Fibroblast of skin of right quadriceps (primary cell): ENCODE measurements at regions not wholly inside any gene's neighbourhood (a gene's known extent, or its start where the extent isn't known, plus 50 kb on each side); places are given as distances from the start of the nearest gene placed in this dataset.

ENCODE experiments used
- DNase-seq: peaks from one replicate; pipeline ENCODE4 v3.0.0-alpha.2; 2013

DNA sequence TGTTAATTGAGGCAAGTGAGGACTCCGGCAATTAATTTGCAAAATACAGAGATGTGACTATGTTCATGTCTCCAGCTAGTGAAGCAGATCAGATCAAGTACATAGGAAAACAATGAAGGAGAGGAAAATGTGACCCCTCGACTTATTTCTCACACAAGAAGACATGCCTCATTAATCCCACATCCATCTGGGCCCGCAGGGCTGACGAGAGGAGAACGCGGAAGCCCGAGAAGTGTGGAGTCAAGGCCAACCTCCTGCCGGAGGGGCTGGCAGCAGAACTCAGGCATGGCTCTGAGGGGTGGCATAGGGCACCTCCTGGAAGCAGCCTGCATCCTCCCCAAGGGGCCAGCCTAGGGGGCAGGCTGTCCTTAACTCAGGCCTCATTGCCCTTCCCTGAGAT is 54.4 kb downstream of the ZNF503 start:
- no peak for DNase-seq

DNA sequence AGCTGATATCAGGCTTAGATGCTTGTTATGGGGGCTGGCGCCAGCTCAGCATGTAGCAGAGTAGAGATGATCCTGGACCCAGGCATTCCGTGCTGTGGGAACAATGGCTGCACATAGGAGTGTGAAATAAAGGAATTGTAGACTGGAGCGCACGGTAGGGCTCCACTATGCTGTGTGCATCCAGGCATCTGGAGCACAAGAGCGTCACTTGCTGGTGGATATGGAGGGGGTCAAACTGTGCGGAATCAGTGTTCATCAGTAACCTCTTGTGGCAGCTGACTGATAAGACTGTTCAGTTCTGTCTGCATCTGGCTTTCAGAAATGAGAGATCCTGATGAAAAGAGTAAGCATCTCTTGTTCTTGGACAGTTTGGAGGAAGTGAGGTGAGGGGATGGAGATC is 55.8 kb downstream of the ZNF503 start:
- no peak for DNase-seq

DNA sequence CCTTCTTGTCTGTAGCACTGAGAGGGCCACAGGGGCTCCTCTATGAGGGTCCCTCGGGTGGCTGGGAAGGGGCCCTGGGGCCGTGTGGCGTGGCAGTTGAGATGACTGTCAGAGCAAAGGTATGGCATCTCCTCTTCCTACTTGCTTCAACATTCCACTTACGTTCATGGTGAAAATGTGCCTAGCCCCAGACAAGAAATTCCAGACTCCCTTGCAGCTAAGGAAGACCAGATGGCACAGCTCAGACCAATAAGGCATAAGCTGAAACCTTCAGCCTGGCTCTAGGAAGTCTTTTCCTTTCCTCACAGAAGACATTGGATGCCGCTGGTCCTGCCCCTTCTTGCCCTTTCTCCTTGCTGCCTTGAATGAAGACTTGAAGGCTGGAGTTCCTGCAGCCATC is 57.4 kb downstream of the ZNF503 start:
- DNase-seq: no peak

DNA sequence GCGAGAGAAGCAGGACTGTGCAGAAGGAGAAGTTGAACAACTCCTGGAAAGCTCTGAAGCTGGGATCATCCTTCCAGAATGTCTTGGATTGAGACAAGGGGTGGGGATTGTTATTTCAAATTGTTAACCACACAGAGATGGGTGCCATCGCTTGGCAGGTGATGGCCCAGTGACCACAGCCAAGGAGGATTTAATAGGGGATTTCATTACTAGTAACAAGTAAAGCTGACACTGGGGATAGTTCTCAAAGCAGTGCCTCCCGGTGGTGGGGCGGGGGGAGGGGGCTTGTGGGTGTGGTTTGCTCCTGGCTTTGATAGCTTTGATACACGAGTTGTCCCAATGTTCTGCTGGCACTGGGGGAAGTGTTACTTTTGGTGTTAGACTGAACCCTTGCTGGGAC is 59.2 kb downstream of the ZNF503 start:
- DNase-seq: no peak

DNA sequence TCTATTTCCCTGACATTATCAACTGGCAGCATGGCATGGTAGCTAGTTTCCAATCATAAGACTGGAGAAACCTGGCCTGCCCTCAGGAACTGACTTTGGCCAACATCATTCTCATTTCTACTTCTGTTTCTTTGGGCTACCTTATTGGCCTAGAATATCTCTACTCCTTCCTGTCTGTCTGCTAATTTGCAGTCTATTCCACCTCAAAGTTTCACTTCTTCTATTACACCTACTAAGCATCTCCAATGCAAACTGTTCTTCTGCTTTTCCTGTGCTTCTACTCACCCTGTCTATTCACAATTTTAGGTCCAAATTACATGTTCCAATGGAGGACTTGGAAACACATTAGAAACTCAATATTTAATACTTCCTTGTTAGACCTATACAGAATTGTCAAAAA is 65.6 kb downstream of the ZNF503 start:
- DNase-seq: no peak

DNA sequence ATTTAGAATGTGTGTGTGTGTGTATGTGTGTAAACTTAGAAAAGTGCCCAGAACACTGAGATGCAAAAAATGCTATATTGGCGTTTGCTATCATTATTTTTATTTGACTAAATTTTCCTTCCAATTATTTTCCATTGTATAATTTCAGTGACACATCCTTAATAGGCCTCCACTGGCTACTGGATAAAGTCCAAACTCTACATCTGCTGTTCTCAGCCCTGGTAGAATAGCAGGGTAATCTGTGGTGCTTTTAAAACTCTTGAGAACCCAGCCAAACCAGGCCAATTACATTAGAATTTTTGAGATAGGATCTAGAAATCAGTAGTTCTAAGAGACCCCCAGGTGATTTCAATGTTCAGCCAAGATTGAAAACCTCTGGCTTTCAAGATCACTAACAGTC is 66.4 kb downstream of the ZNF503 start:
- DNase-seq: no peak

DNA sequence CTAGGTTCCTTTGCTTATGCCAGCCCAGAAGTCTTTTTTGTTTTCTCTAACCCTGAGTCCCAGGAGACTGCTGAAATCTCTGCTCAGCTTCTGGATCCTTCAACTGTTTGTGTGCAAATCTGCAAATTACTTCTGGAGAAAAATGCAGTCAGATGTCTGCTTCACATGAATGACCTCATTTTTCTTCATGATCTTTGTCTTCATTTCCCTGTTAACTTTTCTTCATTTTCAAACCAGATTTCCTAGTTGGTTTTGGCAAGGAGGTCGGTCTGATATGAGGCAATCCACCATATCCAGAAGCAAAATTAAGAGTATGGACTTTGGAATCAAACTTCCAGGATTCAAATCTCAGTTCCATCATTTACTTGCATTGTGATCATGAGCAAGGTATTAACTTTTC is 66.8 kb downstream of the ZNF503 start:
- no peak for DNase-seq

DNA sequence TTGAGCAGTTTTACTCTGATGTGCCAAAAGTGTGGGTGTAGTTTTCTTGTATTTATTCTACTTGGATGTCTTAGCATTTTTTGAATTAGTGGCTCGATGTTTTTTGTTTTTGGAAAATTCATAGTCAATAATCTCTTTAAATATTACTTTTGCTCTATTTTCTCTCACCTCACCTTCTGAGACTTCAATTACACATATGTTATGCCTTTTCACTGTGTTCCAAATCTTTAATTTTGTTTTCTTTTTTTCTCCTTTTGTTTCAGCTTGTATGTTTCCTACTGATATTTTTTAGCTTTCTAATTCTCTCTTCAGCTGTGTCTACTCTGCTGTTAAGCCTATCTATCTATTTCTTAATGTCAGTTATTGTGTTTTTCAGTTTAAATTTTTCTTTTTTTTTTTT is 69.5 kb downstream of the ZNF503 start:
- DNase-seq: no peak

DNA sequence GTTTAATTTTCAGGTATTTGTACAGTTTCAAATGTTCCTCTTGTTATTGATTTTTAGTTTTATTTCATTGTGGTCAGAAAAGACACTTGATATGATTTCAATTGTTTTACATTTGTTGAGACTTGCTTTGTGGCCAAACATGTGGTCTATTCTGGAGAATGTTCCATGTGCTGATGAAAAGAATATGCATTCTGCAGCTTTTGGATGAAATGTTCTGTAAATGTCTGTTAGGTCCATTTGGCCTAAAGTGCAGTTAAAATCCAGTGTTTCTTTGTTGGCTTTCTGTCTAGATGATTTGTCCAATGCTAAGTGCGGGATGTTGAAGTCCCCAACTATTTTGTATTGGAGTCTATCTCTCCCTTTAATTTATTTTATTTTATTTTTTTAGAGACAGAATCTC is 70.5 kb downstream of the ZNF503 start:
- DNase-seq: no peak

DNA sequence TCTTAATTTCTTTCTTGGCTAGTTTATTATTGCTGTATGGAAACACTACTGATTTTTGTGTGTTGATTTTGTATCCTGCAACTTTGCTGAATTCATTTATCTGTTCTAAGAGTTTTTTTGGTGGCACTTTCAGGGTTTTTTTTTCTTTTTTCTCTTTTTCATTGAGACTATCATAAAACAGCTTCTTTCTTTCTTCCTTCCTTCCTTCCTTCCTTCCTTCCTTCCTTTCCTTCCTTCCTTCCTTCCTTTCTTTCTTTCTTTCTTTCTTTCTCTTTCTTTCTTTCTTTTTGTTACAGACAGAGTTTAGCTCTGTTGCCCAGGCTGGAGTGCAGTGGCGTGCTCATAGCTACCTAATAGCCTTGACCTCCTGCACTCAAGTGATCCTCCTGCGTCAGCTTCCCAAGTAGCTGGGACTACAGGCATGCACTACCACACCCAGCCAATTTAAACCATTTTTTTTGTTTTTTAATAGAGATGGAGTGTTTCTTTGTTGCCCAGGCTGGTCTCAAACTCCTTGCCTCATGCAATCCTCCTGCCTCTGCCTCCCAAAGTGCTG is 72.3 kb downstream of the ZNF503 start:
- no peak for DNase-seq

DNA sequence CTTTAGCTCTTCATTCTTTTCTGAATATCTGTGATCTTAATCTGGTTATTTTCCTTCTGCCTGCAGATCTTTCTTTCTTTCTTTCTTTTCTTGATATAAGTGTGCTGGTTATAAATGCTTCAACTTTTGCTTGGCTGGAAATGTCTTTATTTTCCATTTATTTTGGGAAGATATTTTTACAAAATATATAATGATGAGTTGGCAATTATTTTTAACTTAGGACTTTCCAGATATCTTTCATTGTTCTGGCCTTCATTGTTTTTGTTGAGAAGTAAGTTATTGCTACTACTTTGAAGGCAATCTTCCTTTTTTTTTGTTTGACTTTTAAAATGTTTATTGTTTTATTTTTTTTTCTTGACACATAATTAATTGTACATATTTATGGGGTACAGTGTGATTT is 75.3 kb downstream of the ZNF503 start:
- DNase-seq: no peak

DNA sequence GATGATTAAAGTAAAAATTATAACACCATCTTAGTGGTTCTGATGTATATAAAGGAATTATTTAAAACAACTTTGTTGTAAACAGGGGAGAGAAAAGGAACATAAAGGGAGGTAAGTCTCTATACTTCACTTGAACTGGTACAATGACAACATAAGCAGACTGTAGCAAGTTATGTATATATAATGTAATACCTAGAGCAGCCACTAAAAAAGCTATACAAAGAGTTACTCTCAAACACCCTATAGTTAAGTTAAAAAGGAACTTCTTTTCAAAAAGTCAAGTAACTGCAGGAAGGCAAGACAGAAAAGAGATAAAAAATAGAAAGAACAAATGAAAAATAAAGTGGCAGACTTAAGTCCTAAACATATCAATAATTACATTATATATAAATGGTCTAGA is 82.3 kb downstream of the ZNF503 start:
- DNase-seq: no peak

DNA sequence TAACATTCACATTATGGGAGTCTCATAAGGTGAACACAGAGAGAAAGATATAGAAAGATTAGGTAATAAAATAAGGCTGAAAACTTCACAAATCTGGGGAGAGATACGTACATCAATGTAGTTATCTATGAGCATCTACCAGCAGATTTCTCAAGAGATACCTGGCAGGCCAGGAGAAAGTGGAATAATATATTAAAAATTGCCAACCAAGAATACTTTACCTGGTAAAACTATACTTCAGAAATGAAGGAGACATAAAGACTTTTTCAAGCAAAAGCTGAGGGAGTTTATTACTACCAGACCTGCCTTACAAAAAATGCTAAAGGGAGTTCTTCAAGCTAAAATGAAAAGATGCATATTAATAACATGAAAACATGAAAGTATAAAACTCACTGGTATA is 78.8 kb upstream of the COMTD1 start:
- DNase-seq: no peak

DNA sequence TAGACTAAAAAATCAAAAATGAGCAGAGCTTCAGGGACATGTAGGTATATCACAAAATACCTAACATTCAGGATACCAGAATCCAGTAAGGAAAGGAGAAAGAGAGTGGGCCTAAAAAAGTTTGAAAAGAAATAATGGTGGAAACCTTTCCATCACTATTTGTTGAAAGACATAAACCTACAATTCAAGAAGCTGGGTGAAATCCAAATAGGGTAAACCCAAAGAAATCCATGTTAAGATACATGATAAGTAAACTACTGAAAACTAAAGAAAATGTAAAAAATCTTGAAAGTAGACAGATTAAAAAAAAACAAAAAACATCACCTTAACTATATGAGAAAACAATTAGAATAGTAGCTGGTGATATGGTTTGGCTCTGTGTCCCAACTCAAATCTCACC is 76.7 kb upstream of the COMTD1 start:
- DNase-seq: no peak

DNA sequence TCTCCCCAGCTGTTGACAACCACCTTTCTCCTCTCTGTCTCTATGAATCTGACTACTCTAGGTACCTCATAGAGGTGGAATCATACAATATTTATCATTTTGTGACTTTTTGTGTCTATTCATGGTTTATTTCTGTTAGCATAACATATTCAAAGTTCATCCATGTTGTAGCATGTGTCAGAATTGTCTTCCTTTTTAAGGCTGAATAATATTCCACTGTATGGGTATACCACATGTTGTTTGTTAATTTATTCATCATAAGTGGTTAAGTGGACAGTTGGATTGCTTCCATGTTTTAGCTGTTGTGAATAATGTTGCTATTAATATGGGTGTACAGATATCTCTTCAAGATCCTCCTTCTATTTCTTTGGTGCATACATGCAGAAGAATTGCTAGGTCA is 69.9 kb upstream of the COMTD1 start:
- no peak for DNase-seq

DNA sequence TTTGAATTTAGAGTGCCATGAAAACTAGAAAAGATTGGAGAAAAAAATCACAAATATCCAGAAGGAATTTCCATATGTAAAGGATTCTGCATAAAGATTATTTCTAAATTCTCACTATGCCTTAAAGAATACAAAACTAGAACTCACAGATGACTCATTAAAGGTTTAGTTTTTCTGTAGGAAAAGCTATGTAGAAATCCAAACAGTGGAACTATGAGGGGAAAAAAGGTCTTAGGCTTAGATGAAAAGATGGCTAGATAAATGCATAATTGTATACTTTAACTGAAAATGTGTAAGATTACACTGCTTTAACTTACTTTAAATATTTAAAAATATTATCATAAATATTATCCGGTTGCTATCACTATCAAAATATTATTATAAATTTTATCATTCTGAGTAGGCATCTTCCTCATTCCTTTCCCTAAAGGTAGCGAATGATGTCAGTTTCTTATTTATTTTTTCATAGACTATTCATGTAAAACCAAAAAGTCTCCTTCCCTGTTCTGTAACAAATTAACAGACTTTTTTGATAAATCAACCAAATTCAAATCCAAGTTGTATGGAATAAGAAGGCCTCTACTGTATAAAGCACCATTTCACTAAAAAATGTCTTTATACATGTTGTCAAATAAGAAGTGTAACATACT is 69.1 kb upstream of the COMTD1 start:
- no peak for DNase-seq

DNA sequence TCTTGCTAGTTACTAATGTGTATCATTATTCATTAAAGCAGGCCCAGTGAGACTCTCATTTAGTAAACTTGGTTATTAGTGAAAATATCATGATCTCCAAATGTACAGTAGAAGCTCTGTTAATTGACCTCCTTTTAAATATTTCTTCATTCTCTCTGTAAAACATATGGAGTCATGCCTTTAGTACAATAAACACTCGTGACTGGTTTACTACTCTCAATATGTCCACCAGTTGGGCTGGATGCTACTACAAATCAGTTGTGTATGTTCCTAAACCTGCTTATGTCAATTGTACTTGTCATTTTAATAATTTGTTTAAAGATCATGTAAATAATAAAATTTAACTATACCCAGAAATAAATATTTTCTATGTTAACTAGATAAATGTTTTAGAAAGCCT is 68.6 kb upstream of the COMTD1 start:
- no peak for DNase-seq

DNA sequence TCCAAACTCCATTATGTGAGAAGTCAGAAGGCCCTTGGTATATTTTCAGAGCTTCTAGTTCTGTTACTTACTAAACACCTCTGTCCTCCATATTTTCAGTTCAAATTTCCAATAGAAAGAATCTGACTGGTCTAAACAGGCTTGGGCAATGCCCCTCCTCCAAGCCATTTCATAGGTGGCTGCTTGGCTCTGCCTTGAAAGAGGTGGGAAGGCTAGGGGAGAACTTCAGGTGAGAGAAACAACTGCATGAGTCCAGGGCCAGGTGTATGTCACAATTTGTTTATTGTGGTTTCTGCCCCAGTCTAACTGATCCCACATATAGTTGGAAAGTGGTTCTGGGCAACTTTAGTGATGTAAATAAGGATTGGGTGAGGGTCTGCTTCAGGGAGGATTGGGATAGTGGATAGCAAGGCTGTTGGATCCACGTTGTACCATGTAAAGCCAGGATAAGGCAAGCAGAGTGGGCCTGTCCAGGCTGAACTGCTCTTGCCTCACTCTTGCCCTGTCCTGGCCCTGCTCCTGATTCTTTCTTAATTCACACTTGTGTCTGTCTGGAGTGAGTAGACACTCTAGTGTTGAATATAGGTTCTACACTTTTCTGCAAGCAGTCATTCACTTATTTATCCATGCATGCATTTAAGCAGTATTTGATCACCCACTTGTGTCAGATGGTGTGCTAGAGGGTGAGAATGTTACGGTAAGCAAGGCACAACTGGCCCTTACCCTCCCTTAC is 67.5 kb upstream of the COMTD1 start:
- no peak for DNase-seq

DNA sequence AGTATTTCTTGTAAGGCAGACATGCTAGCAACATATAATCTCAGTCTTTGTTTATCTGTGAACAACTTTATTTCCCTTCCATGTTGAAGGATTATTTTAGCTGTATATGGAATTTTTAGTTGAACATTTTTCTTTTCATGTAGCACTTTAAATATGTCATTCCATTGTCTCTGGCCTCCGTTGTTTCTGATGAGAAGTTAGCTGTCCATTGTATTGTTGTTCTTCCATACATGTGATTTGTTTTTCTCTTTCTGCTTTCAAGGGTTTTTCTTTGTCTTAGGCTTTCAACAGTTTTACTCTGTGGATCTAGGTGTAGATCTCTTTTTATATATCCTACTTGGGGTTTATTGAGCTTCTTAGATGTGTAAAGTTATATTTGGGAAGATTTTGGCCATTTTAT is 66.3 kb upstream of the COMTD1 start:
- DNase-seq: no peak

DNA sequence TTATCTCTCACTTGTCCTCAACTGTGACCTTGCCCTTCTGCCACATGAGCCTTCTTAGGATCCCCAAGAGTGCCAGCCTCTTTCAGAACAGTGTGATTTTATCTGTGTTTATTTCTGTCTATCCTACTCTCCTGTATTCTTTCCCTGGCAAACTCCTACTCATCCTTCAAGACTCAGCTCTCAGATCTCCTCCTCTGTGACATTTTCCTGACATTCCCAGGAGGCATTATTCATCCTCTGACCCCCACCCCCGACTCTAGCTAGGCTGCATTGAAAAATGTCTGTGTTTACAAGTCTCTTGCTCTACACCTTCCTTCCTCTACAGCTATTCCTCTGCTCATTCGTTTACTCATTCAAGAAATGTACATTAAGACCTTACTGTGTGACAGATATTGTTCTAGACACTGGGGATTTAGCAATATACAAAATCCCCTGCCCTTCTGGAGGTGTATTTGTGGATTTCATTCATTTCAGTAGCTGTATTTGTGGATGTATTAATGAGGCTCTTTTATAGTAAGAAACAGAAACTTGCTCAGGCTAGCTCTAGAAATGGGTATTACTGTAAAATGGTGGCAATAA is 61.4 kb upstream of the COMTD1 start:
- DNase-seq: no peak

DNA sequence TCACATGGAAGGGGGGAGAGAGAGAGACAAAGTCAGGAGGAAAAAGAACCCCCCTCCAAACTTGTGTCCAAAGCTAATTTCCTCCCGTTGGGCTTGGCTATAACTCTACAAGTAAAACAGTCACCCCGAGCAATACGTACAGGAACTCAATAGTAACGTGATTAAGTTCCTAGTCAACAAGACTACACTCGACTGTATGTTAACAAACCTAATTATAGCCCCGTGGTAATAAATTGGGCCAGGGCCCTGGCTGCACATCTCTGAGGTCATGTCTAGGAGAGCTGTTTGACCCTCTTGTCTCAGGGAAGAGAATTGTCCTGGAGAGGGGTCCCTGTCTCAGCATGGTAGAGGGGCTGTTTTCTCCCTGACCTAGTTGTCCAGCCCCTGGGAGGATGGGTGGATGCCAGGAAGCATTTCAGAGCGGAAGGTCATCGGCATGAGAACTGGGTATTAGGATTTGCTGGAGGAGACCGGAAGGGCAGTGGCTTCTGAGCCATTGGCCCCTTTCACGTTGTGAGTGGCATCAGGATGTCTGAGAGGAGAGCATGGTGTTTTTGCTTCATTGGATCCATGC is 60.2 kb upstream of the COMTD1 start:
- DNase-seq: no peak

DNA sequence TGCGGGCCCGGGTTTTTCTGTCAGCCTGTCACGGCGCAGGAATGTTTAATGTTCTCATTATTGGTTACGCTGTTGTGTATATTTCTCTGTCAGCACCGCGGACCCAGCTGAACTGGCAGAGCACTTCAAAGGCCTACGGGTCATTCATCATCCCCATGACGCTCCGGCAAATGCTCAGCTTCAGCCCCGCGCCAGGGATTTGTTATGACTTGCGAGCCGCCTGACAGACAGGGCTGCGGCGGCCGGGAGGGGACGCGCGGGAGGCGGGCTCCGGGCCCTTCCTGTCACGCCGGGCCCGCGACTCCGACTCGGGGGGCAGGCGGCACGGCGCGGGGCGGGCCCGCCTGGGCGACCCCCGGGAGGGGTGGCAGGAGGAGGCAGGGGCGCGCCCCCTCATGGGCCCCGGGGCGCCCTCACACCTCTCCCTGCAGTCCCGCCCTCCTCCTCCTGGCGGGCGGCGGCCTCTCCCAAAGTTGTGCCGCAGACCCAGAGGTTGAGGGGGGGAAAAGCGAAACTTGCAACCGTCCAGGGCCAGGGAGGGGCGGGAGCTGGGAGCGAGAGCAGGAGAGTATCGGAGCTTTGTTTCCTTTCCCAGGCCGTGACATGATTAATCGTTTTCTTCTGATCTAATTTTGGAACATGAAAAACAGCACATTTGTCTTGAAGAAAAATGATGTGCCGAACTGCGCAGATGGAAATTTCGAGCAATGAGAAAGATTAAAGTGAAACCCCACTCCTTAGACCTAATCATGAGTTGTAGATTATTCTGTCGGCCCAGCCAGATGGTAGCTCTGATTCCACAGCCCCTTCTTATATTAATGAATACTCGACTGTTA is 59.3 kb upstream of the COMTD1 start:
- DNase-seq: peak; percentile 90

DNA sequence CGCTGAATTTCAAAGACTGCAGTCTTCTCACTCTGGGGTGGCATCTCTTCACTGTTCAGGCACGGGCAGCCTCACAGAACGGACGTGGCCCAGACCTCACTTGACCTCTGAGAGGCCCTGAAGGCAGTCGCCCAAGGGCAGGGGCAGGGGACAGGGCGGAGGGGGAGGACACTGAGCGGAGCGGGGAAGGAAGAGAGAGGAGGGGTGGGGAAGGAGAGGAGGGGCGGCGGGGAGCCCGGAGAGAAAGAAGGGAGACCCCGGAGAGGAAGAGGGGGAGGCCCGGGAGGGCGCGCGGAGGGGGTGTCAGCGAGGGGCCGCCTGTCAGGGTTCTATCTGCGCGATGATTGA is 58.7 kb upstream of the COMTD1 start:
- no peak for DNase-seq
